Hepatocyte (in vitro differentiated cells): ENCODE measurements at regions not wholly inside any gene's neighbourhood (a gene's known extent, or its start where the extent isn't known, plus 50 kb on each side); places are given as distances from the start of the nearest gene placed in this dataset.

Experiments
- DNase-seq: peaks from one replicate; pipeline ENCODE4 v3.0.0-alpha.2; 2016; ENCODE audit warnings: low spot score
- H2AFZ ChIP-seq: fragments of 200-600 bp; sonication (generic); 2 replicates; pipeline ENCODE4 v1.6.0; 2016; ENCODE audit warnings: antibody characterized with exemption, mild to moderate bottlenecking
- H3K27ac ChIP-seq: fragments of 200-600 bp; sonication (generic); 2 replicates; pipeline ENCODE4 v1.5.1; 2016; ENCODE audit warnings: mild to moderate bottlenecking
- H3K27me3 ChIP-seq: fragments of 200-600 bp; sonication (generic); 2 replicates; pipeline ENCODE4 v1.6.1; 2016
- H3K36me3 ChIP-seq: fragments of 200-600 bp; sonication (generic); replicated peaks from 2 replicates; pipeline ENCODE4 v1.5.1; 2016; ENCODE audit warnings: low read depth; ENCODE audit not compliant: insufficient read depth
- H3K4me1 ChIP-seq: fragments of 200-600 bp; sonication (generic); 2 replicates; pipeline ENCODE4 v1.5.1; 2016; ENCODE audit warnings: mild to moderate bottlenecking, moderate library complexity; ENCODE audit not compliant: insufficient read depth
- H3K4me2 ChIP-seq: fragments of 200-600 bp; sonication (generic); 2 replicates; pipeline ENCODE4 v1.6.0; 2016
- H3K4me3 ChIP-seq: fragments of 200-600 bp; sonication (generic); 2 replicates; pipeline ENCODE4 v1.5.1; 2016; ENCODE audit warnings: mild to moderate bottlenecking
- H3K79me2 ChIP-seq: fragments of 200-600 bp; sonication (generic); 2 replicates; pipeline ENCODE4 v1.6.0; 2017; ENCODE audit warnings: mild to moderate bottlenecking
- H3K9me2 ChIP-seq: fragments of 200-600 bp; sonication (generic); replicated peaks from 2 replicates; pipeline ENCODE4 v1.6.0; 2017; ENCODE audit warnings: mild to moderate bottlenecking; ENCODE audit not compliant: insufficient read depth
- H3K9me3 ChIP-seq: fragments of 200-600 bp; sonication (generic); 2 replicates; pipeline ENCODE4 v1.5.1; 2016; ENCODE audit warnings: low read depth, mild to moderate bottlenecking
- H4K20me1 ChIP-seq: fragments of 200-600 bp; sonication (generic); 2 replicates; pipeline ENCODE4 v1.6.0; 2016; ENCODE audit warnings: mild to moderate bottlenecking; ENCODE audit not compliant: insufficient read depth, poor library complexity, severe bottlenecking
- EZH2 ChIP-seq: fragments of 200-600 bp; sonication (generic); IDR thresholded peaks from 2 replicates; pipeline ENCODE4 v1.6.1; 2016; ENCODE audit warnings: antibody characterized with exemption, mild to moderate bottlenecking, borderline replicate concordance
- EZH2phosphoT487 ChIP-seq: fragments of 200-600 bp; sonication (generic); IDR thresholded peaks from one replicate; pipeline ENCODE4 v1.6.1; 2018; ENCODE audit warnings: antibody characterized with exemption, mild to moderate bottlenecking, low read depth, moderate library complexity; ENCODE audit not compliant: unreplicated experiment, severe bottlenecking
- WGBS: methylation state at CpG from one replicate; pipeline ENCODE4 v1.1.6; 2016; ENCODE audit warnings: low lambda C conversion rate; ENCODE audit errors: missing lambda C conversion rate; 5-methylcytosine and 5-hydroxymethylcytosine counted together
- TF ChIP-seq, protein P1 (sequence below): fragments of 200-600 bp; sonication (generic); IDR thresholded peaks from 2 replicates; pipeline ENCODE4 v1.5.1; 2016; ENCODE audit warnings: antibody characterized with exemption, mild to moderate bottlenecking; ENCODE audit not compliant: poor library complexity

DNA sequence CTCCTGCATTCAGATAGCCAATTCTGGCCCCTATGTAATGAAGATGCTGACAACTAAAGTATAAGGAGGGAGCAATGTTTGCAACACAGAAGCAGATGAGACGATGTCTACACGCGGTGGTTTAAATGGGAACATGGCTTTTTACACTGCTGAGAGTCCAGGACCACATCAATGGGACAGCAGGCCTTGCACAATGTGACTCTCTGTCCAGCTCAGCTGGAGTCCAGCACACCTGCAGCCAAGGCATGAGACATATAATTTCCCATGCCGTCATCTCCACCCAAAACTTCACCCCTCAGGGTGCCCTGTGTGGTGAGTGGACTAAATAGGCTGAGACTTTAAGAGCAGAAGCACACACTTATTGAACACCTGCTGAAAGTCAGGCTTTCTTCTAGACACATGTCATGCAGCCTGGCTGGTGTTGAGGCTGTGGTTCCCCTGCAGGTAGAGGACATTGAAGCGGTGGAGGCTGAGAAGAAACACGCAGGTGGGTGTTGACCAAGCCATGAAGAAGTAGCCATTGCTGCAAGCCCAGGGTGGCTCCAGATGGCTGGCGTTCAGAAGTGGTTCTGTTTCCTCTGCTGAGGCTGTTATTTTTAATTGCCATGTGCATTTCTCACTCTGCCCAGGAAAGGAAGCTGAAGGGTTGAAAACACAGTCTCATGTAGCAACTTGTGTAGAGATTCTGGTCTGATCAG, 345.6 kb downstream of the MYCN start:
- 92% methylated on average over 7 of the region's 7 CpGs for whole genome bisulfite sequencing
- Histone ChIP-seq H3K79me2 (no peaks in the 10 kb centered on the region), H3K9me3 (no peaks in the 10 kb centered on the region), H3K27me3 (no peaks in the 10 kb centered on the region), H3K36me3 (no peaks in the 10 kb centered on the region), H3K4me3 (no peak overlapping the region), H3K4me1 (no peaks in the 10 kb centered on the region), H2AFZ (no peak overlapping the region), H3K9me2 (no peaks in the 10 kb centered on the region), H4K20me1 (no peaks in the 10 kb centered on the region), H3K27ac (no peak overlapping the region), H3K4me2 (no peak overlapping the region)
- no peak for DNase-seq
- TF ChIP-seq EZH2phosphoT487, result no peak
- TF ChIP-seq, protein P1, sequence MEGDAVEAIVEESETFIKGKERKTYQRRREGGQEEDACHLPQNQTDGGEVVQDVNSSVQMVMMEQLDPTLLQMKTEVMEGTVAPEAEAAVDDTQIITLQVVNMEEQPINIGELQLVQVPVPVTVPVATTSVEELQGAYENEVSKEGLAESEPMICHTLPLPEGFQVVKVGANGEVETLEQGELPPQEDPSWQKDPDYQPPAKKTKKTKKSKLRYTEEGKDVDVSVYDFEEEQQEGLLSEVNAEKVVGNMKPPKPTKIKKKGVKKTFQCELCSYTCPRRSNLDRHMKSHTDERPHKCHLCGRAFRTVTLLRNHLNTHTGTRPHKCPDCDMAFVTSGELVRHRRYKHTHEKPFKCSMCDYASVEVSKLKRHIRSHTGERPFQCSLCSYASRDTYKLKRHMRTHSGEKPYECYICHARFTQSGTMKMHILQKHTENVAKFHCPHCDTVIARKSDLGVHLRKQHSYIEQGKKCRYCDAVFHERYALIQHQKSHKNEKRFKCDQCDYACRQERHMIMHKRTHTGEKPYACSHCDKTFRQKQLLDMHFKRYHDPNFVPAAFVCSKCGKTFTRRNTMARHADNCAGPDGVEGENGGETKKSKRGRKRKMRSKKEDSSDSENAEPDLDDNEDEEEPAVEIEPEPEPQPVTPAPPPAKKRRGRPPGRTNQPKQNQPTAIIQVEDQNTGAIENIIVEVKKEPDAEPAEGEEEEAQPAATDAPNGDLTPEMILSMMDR, result no peak
- no peak for TF ChIP-seq EZH2

DNA sequence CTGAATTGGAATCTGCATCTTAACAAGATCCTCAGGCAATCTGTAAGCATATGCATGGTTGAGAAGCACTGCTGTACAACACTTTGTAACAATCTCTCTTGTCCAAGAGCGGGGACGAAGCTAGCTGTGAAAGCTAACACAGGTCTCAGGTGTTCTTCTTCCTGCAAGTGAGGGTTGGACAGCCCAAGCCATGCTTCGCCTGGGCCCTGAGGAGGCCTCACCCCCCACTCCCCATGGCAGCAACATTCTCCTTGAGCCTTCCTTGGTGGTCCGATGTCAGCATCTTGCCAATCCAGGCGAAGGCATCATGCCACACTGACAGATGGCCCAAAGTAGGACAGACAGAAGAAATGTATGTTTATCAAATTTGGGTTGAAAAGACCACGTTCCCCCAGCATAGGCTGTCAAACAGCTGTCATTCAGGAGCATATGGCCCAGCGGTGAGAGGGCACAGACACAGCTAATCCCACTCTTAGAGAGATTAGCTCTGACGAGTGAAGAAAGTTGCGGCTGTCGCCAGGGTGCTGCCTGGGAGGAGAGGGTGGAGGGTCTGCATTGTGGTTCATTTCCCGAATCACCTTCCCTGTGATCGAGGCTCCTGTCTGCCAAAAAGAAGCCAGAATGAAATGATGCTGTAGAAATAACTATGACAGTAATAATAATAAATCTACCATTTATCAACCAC, 344.7 kb downstream of the MYCN start:
- Histone ChIP-seq H2AFZ (no peak overlapping the region), H3K79me2 (no peaks in the 10 kb centered on the region), H3K27ac (no peak overlapping the region), H3K9me3 (no peaks in the 10 kb centered on the region), H3K4me3 (no peak overlapping the region), H3K9me2 (no peaks in the 10 kb centered on the region), H3K36me3 (no peaks in the 10 kb centered on the region), H4K20me1 (no peaks in the 10 kb centered on the region), H3K4me2 (no peak overlapping the region), H3K27me3 (no peaks in the 10 kb centered on the region), H3K4me1 (no peaks in the 10 kb centered on the region)
- TF ChIP-seq EZH2phosphoT487 (no peak), EZH2 (no peak)
- TF ChIP-seq, protein P1, result no peak
- DNase-seq, result no peak
- WGBS, result 81% methylated on average over 12 of the region's 12 CpGs

DNA sequence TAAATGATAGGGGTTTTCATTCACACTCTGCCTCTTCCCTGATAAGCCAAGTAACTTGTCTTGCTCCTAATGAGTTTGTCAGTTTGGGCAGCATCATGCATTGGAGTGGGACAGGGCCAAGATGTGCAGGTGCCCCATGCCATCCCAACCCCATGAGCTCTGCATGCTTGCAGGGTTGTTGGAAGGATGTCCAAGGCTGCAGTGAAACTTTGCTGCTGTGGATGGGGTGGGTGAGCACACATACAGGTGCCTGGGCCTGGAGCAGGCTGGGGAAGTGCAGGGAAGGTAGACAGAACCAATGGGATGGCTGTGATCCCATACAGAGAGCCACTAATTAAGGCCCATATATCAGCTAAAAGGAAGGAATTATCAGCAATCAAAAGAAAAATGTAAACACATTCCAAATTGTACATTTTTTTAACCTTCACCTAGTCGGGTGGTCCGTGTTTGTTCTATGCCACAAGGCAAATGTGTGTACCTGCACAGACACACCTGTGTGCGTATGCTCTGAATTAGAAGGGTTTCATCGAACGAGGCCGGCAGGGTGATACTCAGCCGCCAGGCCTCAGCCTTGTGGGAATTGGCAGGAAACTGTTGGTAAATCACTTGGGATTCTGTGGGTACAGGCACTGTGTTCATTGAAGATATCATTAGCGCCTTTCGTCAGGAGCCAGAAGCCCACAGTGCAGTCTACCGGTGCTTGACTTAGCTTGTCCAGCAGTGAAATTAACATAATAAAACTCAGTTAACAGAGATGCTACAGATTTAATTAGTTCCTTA, 342.9 kb downstream of the MYCN start:
- Histone ChIP-seq H2AFZ (no peak overlapping the region), H3K4me1 (no peaks in the 10 kb centered on the region), H3K36me3 (no peaks in the 10 kb centered on the region), H3K79me2 (no peaks in the 10 kb centered on the region), H4K20me1 (no peaks in the 10 kb centered on the region), H3K9me3 (no peaks in the 10 kb centered on the region), H3K4me3 (no peak overlapping the region), H3K9me2 (no peaks in the 10 kb centered on the region), H3K4me2 (no peak overlapping the region), H3K27ac (no peak overlapping the region), H3K27me3 (no peaks in the 10 kb centered on the region)
- no peak for TF ChIP-seq EZH2
- TF ChIP-seq, protein P1, result no peak
- no peak for TF ChIP-seq EZH2phosphoT487
- WGBS, result 74% methylated on average over 10 of the region's 10 CpGs
- DNase-seq, result no peak
